GM21825 (cell line): ENCODE measurements at regions not wholly inside any gene's neighbourhood (a gene's known extent, or its start where the extent isn't known, plus 50 kb on each side); places are given as distances from the start of the nearest gene placed in this dataset.
"Not testable (repeated sequence)": the region's sequence is repeated elsewhere in the genome, so short reads cannot be mapped to it uniquely, and the experiment has no call there.

Experiments
- ATAC-seq: cut with Tn5 transposase; IDR thresholded peaks from one replicate; pipeline ENCODE4 v1.9.1; 2021; ENCODE audit warnings: mild to moderate bottlenecking, moderate library complexity; ENCODE audit not compliant: unreplicated experiment

- ATAC-seq = no peak
These were observed 140.3 kb downstream of the DLL1 start for GRCh38 chr6:170150590-170150945.

- ATAC-seq = no peak
These were observed 140.9 kb downstream of the DLL1 start for GRCh38 chr6:170149681-170150589.

GRCh38 chr6:170148709-170149470 is 142.0 kb downstream of the DLL1 start:
- no peak for ATAC-seq

- ATAC-seq = no peak
These were observed 142.8 kb downstream of the DLL1 start for GRCh38 chr6:170147832-170148708.

GRCh38 chr6:170147056-170147787 is 143.7 kb downstream of the DLL1 start:
- no peak for ATAC-seq

- no peak for ATAC-seq
These were observed 144.2 kb downstream of the DLL1 start for GRCh38 chr6:170146640-170147039.

GRCh38 chr6:170146131-170146530 is 144.7 kb downstream of the DLL1 start:
- not testable (repeated sequence) for ATAC-seq

GRCh38 chr6:170145716-170146115 is 145.2 kb downstream of the DLL1 start:
- ATAC-seq = not testable (repeated sequence)

- ATAC-seq = no peak
These were observed 145.6 kb downstream of the DLL1 start for GRCh38 chr6:170145272-170145592.

- ATAC-seq = no peak
These were observed 146.2 kb downstream of the DLL1 start for GRCh38 chr6:170144571-170145271.

- ATAC-seq = no peak
These were observed 147.3 kb downstream of the DLL1 start for GRCh38 chr6:170143401-170144150.

- no peak for ATAC-seq
These were observed 148.3 kb downstream of the DLL1 start for GRCh38 chr6:170142559-170142958.

- not testable (repeated sequence) for ATAC-seq
These were observed 149.8 kb downstream of the DLL1 start for GRCh38 chr6:170141061-170141460.

- ATAC-seq = no peak
These were observed 150.7 kb downstream of the DLL1 start for GRCh38 chr6:170140129-170140528.

GRCh38 chr6:170139531-170139930 is 151.3 kb downstream of the DLL1 start:
- ATAC-seq = no peak

- not testable (repeated sequence) for ATAC-seq
These were observed 151.8 kb downstream of the DLL1 start for GRCh38 chr6:170139046-170139445.

GRCh38 chr6:170137911-170138910 is 152.7 kb downstream of the DLL1 start:
- ATAC-seq = no peak
